ENCODE measurements at regions not wholly inside any gene's neighbourhood (a gene's known extent, or its start where the extent isn't known, plus 50 kb on each side); places are given as distances from the start of the nearest gene placed in this dataset.
"Not testable (repeated sequence)": the region's sequence is repeated elsewhere in the genome, so short reads cannot be mapped to it uniquely, and the experiment has no call there.

DNA sequence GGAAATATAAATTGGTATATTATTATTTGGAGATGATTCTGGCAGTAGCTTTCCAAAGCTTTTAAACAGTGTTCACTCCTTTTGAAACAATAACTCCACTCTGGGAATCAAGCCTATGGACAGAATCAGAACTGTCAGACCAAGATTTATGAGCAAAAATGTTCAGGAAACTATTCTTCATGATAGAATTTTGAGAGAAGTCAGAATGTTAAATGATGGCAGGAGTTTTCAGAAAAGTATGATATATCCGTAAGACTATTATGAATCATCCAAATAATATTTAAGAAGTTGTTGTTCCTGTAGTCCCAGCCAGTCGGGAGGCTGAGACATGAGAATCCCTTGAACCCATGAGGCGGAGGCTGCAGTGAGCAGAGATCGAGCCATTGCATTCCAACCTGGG is 50.5 kb upstream of the ADGRG2 start:
- DNase-seq = no peak

DNA sequence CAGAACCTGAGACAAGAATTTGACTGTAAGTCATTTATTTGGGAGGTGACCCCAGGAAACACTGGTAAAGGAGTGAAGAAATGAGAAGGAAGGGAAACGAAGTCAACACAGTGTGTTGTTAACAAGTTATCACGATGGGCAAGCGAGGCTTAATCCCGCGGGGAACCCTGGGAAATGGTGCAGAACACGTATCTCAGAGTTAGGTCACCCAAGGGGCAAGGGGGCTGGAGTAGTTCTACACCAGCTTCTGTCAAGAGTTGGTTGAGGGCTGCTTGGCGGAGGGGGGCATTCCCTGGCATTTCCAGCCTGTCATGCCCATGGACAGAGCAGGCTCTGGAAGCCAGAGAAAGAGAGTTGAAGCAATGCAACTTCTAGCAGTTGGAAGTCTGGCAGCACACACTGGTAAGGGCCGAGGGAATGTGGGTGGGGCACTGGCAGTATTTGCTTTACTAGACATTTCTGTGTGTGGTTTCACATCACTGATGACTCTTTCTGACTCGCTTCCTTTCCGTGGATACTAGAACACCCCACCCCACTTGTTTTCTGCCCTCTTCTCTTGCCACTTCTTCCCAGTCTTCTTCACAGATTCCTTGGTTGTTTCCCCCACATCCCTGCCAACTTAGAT is 52.2 kb upstream of the ADGRG2 start:
- DNase-seq = no peak

DNA sequence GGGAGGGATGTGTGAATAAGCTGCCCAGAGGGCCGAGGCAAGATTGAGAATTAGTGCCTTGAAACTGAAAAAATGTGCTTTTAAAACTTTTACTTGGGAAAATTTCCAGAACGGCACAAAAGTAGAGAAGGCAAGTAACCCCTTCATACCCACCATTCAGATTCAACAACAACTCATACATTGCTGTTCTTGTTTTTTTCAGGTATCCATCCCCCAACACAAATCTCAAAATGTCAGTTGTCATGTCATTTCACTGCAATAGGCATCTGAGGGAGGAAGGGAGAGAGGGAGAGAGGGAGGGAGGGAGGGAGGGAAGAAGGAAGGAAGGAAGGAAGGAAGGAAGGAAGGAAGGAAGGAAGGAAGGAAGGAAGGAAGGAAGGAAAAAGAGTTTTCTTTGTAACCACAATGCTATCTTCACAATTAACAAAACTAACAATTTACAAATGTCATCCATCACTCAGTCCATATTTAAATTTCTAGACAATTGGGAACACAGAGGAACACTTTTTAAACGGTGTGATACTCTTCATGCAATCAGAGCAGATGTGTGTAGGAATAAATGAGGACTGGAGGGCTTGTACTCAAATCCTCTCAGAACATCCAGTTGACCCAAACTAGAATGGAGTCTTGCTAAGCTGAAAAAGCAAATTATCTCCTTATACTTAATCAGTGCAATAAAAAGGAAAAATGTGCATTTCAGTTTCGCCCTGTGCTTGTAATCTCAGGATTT is 54.8 kb upstream of the ADGRG2 start:
- no peak for DNase-seq

DNA sequence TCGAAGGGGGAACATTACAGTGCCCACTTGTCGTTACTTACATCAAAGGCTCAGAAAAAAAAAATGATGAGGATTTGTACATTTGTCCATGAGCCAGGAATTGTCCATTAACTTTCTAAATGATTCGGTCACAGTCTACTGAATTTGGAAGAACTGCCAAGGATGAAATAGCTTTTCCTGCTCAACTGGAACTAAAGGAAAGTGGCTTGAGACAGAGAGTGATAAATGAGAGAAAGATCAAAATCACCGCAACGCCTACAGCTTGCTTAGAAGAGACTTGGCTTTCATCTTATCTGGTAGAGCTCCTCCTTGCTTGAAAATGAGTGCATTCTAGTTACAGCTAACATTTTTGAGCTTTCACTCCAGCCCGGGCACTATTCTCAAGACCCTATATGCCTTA is 55.5 kb upstream of the ADGRG2 start:
- peak; percentile 84 for DNase-seq

DNA sequence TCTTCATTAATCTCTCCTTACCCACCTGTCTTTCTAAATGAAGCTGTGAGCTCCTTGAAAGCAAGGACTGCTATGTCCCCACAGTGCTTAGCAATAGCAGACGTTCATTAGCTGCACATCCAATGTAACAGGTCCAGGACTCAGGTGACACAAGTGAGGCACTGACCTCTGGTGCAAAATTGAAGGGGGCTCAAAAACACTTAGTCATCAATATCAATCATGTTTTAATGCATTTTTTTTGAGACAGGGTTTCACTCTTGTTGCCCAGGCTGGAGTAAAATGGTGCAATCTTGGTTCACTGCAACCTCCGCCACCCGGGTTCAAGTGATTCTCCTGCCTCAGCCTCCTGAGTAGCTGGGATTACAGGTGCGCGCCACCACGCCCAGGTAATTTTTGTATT is 56.1 kb upstream of the ADGRG2 start:
- DNase-seq = no peak

DNA sequence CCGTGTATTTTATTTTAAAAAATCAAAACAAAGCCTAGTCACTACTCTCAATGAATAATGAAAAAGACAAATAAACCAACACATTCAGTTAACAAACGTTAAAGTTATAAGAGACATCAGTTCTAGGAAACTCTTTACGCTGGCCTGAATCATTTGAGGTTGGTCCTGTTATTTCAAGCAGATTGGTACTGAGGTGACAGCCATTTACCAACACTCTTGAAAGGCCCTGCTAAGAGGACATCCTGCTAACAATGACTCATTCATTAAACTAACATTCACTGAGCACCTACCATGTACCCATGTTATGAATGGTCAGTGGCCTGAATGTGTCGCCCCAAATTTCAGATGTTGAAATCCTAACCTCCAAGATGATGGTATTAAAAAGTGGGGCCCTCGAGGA is 57.1 kb upstream of the ADGRG2 start:
- DNase-seq = no peak

DNA sequence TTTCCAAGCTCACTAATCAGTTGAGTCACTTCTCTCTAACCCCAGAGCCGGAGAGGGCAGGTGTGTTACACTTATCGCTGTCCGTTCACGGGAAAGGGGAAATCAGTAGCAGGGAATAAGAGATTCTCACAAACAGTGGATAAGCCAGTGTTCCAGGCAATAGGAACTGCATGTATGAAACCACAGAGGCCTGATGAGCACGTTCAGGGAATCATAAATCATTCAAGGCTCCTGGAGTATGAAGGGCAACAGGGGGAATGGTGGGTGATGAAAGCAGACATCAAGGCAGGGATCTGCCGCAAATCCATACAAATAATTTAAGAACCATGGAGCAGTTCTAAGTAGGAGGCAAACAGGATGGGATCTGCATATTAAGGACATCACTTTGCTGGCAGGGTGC is 59.1 kb upstream of the ADGRG2 start:
- DNase-seq = no peak

DNA sequence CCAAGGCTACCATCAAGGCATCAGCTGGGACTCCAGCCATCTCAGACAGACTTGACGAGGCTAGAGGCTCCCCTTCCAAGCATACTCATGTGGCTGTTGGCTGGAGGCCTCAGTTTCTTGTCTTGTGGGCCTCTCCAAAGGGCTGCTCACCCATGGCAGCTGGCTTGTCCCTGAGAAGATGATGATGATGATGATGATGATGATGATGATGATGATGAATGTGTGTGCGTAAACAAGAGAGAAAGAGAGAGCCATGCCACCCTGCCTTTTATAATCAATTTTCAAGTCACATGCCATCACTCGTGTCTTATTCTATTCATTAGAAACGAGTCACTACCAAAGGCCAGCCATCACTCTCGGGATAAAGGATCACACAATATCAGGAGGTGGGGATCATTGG is 60.5 kb upstream of the ADGRG2 start:
- DNase-seq = no peak

DNA sequence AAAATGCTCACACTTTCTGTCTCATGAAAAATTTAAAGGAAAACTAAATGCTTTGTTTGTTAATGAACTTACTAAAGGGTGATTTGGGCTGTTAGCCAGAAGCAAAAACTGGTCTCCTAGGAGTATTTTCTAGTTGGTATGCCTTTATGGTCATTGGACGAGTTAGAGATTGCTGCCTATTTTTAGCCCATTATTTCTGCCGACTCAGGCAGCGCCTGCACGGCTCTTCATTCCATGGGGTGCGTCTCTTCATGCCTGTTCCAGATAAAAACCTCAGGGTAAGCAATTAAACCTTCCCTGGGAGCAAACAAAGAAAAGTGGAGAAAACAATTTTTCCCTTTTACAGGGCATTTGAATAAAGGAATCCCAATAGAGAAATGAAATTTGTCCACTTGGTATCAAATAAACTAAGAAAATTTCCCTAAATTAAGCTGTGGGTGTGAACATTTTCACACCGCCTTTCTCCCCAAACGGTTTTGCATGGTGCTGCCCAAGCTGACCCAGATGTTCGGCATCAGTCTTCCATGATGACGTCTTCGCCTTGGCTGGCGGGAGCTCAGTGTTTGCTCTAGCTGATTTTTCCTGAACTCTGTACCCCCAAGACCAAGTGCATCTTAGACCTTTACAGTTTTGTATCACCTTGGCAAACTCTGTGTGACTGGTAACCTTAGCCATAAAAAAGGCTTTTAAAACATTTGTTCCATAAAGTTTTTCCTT is 61.7 kb upstream of the ADGRG2 start:
- peak; percentile 31 for DNase-seq

DNA sequence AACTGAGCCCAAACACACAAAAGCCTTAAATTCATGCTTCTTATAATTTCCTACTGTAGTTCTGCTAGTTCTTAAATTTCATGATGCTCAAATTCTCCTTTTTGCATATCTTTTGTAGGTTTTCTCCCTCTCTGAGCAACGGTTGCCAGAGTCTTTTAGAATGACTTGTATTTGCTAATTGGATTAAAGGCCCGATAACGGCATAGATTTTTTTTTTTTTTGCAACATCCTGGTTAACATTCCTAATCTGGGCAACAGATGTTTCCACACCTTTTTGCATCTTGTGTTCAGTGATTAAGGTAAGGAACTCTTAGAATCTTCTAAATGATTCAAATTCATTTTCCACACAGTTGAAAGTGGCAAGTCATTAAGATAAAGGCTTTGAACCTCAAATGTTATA is 66.3 kb upstream of the ADGRG2 start:
- no peak for DNase-seq

DNA sequence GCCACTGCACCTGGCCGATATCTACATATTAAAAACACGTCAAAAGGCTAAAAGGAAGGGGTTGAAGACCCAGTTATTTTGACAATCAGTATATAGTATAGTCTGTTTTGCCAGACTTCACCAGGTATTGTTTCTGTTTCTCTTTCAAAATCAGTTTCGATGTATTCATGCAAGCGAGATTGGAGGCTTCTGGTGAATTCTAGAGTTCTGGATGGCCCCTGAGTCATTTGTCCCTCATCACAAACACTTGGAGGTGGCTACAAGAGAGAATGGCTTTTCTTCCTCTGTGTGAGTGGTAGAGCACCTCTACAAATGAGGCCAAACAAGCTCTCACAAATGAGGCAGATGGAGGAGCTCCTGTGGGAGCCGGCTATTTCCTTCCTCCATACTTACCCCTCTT is 68.6 kb upstream of the ADGRG2 start:
- no peak for DNase-seq

DNA sequence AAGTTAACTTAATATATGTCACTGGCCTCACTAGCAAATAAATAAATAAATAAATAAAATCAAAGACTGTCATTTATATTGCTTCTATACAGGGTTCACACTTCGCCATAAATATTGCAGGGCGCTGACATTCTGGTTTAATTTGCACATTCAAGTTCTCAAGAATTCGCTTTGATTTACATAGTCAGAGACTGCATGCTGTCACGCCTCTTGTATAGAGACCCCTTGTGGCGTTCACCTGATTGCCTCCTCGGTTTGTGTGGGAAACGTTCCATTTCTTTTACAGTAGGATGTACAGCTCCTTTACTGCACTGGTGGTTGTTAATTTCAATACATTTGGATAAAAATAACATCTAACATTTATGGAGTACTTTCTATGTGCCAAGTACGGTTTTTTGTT is 71.3 kb upstream of the ADGRG2 start:
- DNase-seq = no peak

DNA sequence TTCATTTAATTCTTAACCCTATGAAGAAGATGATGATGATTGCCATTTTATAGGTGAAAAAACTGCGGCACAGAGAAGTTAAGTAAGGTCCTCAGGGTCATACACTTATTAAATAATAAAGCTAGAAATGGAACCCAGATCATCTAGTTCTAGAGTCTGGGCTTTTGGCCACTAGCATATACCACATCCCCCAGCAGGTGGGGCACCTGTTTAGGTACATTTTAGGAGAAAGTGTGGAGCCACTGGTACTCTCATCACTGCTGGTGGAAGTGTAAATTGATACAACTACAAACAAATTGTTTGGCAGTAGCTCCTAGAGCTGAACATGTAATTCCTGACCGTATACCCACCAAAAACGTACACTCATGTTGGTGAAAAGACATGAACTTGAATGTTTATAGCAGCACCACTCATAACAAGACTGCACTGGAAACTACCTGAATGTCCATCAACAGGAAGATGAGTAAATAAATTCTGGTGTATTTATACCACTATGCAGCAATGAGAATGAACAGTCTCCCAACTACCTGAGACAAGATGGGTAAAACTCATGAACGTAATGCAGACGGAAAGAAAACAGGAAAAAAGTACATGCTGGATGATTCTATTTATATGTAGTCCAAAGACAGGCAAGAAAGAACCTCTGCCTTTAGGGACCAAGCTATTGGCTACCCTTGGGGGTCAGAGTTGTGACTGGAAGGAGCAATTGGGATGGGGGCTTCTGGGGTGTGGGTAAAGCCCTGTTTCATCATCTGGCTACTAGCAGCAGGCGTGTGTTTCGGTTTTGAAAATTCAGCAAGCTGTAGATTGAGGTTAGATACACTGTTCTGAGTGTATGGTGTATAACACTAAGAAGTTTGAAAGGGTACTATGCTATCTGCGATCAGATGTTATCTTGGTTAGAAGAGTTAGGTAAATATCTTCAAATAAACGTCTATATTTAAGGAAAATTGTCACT is 72.3 kb upstream of the ADGRG2 start:
- no peak for DNase-seq

DNA sequence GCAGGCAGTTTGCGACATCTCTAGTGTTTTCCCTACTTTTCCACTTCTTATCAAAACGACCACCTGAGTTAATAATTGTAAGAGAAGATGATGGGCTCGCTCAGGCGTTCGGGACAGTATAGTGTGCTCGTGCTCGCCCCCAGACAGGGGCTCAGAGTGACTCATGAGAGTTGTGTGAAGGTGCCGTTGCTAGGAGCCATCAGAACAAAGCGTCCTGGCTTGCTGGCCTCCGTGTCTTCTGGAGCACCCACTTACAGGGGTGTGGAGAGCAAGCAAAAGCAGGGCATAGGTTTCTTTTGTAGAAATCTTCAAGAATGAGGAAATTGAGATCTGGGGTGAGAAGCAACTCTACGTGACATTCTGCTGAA is 73.0 kb upstream of the ADGRG2 start:
- peak; percentile 2 for DNase-seq

DNA sequence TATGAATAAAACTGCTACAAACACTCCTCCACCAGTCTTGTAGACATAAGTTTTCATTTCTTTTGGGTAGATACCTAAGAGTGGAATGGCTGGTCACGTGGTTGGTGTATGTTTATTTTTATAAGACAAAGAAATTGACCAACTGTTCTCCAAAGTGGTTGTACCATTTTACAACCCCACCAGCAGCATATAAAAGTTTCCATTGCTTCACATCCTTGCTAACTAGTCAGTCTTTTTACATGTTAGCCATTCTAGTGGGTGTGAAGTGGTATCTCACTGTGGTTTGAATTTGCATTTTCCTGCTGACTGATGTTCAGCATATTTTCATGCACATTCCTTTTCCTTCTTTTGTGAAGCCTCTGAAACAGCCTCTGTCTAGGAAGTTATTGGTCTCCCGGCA is 76.2 kb upstream of the ADGRG2 start:
- DNase-seq = no peak

DNA sequence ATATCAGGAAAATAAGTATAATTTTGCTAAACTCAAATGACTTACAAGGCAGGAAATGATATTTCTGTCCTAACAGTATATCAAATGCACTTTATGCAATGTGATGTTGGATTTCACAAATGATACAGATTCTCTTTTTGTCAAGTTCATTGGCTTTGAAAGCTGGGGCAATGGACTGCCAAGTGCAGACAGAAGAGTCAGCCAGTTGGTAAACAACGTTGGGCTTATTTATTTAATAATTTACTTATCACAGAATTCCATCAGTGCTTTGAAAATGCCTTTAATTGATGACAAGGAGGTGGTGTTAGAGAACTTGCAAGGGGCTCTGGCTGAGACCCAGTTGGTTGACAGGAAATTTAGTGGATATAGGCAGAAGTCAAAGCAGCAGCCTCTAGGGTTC is 79.9 kb upstream of the ADGRG2 start:
- DNase-seq = no peak

DNA sequence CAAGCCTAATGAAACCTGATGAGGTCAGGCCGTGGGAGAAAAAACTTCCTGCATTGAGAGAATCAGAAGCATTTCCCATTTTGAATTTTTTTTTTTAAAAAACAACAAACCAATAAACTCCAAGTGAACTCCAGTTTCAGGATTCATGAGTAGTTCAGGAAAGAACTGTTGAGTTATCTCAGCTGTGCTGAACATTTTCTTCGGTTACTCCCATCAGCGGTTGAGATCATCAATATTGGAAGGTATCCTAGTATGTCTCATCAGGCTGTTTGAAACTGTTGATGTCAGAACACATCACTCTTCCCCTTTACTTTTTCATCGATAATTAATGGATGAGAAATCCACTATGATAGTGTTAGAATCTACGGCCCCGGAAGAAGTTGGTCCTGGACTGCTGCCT is 82.4 kb upstream of the ADGRG2 start:
- DNase-seq = no peak

DNA sequence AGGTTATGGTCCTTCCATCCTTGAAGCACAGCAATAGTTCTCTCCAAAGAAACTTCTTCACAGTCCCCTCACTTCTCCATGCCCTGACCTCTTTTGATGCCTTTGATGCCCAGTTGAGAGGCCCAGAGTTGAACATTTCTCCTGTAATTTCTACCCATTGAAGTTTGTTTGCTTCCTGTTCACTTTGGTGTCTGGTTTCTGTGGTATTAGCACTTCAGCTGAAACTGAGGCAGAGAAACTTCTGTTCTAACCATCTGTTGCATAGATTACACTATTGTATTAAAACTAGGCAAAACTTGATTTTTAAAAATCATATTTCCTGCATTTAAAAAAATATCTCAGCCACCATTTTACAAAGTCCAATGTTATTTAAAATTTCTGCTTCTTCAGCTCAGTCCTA is 89.8 kb upstream of the ADGRG2 start:
- DNase-seq = no peak

DNA sequence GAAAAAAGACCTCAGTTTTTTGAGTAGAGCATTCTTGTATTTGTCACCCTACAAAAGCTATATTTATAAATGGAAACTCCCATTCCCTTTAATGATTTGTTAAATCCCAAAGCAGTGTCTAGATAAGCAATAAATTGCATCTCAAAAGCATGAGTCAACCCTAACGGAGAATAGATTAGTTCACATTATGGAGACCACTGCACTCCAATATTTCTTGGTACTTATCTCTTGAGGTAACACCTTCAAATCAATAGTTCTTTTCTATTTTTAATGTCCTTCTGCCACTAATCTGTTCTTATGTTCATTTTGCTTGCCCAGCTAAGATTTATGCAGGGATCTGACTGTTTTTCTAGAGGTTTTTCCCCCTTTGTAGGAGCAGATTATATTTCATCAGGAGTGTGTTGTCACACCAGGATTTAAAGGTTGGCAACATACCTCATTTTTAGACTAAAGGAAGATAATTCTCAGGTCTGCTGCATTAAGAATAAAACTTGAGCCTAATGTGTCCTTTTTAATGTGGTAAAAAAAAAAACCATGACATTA is 91.4 kb upstream of the ADGRG2 start:
- no peak for DNase-seq

DNA sequence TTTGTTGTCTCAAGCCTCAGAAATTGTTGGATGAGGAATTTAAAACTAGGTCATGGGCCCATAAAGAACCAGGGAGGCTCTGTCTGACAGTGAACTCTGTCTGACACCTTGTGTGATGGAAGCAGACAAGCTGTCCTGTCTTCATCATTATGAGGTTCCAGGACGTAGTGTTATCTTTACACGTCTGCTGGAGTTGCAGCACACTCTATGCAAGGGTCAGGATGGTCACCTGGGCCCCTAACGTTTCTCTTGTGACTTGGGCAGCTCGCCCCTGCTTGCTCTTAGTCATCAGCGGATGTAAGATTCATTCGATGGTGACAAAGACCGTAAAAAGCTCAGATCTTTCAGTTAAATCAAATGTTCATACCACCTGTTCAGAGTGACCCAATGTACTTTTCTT is 92.0 kb upstream of the ADGRG2 start:
- DNase-seq = no peak

DNA sequence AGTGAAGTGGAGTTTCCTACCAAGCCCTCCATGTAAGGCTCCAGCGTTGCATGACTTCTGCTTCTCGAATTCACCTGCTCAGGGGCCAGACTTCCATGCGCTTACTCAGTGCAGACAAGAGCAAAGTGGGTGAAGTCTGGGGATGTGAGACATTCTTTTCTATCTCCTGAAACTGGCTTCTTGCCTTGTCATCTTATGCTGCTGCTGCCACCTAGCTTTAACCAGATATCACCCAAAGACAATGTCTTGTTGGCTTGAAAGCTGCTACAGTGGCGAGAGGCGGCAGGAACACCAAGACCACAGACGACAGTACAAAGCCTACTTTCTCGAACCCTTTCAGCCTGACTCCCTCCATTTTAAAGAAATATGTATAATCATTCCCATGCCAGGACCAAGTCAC is 103.6 kb upstream of the ADGRG2 start:
- peak; percentile 10 for DNase-seq

DNA sequence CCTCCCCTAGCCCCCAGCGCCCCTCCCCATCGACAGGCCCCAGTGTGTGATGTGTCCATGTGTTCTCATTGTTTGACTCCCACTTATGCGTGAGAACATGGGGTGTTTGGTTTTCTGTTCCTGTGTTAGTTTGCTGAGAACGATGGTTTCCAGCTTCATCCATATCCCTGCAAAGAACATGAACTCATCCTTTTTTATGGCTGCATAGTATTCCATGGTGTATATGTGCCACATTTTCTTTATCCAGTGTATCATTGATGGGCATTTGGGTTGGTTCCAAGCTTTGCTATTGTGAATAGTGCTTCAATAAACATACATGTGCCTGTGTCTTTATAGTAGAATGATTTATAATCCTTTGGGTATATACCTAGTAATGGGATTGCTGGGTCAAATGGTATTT is 107.6 kb upstream of the ADGRG2 start:
- DNase-seq = not testable (repeated sequence)

DNA sequence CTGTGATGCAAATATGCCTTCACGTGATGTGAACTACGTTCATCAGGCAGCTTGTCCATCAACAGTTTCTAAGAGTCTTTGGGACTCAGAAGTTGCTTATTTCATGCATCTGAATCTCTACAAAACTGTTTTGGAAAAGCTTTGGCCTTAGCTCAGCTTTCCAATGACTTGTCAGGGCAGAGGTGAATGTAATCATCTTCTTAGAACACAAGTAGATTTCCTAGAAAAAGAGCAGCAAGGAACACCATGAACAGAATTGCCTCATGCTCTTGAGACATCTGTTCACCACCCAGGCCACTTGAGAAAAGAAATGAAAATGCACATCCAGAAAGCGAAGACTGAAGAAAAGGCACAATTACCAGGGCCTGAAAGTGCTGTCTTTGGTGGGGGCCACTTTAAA is 105.8 kb upstream of the PDHA1 start:
- DNase-seq = no peak
